HG03439 (cell line): ENCODE measurements at regions not wholly inside any gene's neighbourhood (a gene's known extent, or its start where the extent isn't known, plus 50 kb on each side); places are given as distances from the start of the nearest gene placed in this dataset.
A peak's percentile ranks its signal among the peaks of the same experiment; 100 is the strongest.
"Not testable (repeated sequence)": the region's sequence is repeated elsewhere in the genome, so short reads cannot be mapped to it uniquely, and the experiment has no call there.

ENCODE experiments used
- ATAC-seq: cut with Tn5 transposase; IDR thresholded peaks from one replicate; pipeline ENCODE4 v1.9.1; 2021; ENCODE audit warnings: mild to moderate bottlenecking, moderate library complexity; ENCODE audit not compliant: unreplicated experiment

GRCh38 chr10:11668847-11669610 lies 57.6 kb upstream of the USP6NL start:
- no peak for ATAC-seq

DNA sequence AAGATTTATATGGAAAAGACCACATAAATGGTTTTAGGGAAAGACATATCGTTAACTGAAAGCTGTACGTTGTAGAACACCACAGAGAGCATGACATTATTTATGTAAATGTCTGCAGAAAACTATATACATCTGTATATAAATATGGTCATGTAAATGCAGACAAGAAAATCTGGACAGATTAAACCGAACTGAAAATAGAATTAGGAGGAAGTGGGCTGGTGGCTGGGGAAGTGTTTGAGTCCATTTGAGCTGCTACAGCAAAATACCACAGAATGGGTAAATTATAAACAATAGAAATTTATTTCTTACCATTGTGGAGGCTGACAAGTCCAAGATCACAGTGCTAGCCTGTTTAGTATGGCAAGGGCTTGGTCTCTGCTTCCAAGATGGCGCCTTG lies 56.3 kb upstream of the USP6NL start:
- ATAC-seq, result no peak

DNA sequence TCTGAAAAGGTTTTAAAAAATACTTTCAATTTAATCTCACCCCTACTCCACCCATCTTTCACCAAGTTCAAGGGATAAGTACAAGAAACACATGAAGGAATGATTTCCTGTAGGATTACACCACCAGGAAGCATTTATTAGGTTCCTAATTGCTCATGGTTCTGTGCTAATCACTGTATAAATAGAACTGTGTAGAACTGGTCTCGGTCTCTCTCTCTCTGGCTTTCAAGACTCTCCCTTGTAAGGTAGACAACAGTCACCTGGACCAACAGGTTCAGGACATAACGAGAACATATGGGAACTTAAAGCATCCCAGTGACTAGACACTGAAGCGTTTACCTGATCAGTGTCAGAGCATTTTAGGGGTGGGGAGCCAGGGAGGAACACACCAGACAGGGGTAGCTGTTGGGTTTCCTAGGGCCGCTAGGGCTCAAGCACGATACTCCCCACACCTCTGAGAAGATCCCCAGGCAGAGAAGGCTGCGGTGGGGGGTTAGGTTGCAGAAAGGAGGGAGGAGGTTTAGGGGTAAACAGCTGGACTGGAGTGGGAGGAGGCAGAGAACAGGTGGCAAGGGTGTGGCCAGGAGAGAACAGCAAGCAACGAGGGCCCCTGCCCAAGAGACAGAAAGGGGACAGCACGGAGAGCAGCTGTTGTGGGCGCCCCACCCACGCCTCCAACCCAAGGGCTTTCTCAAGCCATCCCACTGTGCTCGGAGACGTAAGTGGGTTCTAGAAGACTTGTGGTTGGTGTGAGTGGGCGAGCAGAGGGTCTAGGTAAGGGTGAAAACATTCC lies 52.5 kb upstream of the USP6NL start:
- ATAC-seq, result peak; percentile 73

DNA sequence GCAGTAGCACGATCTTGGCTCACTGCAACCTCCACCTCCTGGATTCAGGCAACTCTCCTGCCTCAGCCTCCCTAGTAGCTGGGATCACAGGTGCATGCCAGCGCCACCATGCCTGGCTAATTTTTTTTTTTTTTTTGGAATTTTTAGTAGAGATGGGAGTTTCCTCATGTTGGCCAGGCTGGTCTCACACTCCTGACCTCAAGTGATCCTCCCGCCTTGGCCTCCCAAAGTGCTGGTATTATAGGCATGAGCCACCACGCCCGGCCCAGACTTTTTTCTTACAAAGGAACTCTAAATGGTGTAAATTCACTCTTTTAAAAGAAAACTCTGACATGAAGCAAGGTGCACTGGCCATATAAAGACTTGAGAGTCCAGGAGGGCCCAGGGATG lies 51.7 kb upstream of the USP6NL start:
- ATAC-seq, result not testable (repeated sequence)

DNA sequence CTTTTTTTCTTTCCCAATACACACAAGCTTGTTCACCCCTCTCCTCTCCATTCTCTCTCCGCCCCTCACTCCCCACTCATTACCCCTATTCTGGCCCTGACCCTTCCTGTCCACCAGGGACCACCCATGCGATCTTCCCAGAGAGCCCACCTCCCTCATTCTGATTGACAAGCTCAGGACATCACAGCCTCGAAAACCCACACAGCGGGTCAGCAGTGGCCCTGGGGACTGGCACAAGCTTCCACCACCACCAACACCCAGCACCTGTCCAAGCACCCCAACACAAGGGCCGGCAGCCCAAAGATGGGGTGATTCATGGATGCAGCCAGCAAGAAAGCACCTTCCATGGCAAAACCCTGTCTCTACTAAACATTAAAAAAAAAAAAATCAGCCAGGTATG lies 50.0 kb upstream of the USP6NL start:
- ATAC-seq, result no peak
